OCI-LY3 (cell line): ENCODE measurements at regions not wholly inside any gene's neighbourhood (a gene's known extent, or its start where the extent isn't known, plus 50 kb on each side); places are given as distances from the start of the nearest gene placed in this dataset.
"Not testable (repeated sequence)": the region's sequence is repeated elsewhere in the genome, so short reads cannot be mapped to it uniquely, and the experiment has no call there.

Experiments used
- H2AFZ ChIP-seq: fragments of 200-600, 300-600 bp; shearing (Covaris generic); 2 replicates; pipeline ENCODE4 v1.6.0; 2014; ENCODE audit warnings: antibody characterized with exemption, low read depth, low read length
- H3K27ac ChIP-seq: fragments of 200-600, 300-600 bp; sonication (generic); 2 replicates; pipeline ENCODE4 v1.5.1; 2014; ENCODE audit warnings: mild to moderate bottlenecking, low read length, moderate library complexity, mixed read lengths
- H3K27me3 ChIP-seq: fragments of 200-600, 300-600 bp; sonication (generic); 2 replicates; pipeline ENCODE4 v1.6.1; 2014; ENCODE audit warnings: low read depth, low read length, mixed read lengths
- H3K36me3 ChIP-seq: fragments of 200-600, 300-600 bp; sonication (generic); replicated peaks from 2 replicates; pipeline ENCODE3; 2014; ENCODE audit warnings: low read depth, low read length, mixed read lengths
- H3K4me1 ChIP-seq: fragments of 300-600, 200-600 bp; sonication (generic); 2 replicates; pipeline ENCODE4 v1.6.1; 2014; ENCODE audit warnings: low read length, mixed read lengths
- H3K4me2 ChIP-seq: fragments of 200-600, 300-600 bp; sonication (generic); 2 replicates; pipeline ENCODE4 v1.6.1; 2014; ENCODE audit warnings: low read length, mixed read lengths
- H3K4me3 ChIP-seq: fragments of 300-600, 200-600 bp; sonication (generic); 2 replicates; pipeline ENCODE4 v1.5.1; 2014; ENCODE audit warnings: antibody characterized with exemption, mild to moderate bottlenecking, low read length, moderate library complexity
- H3K79me2 ChIP-seq: fragments of 300-600, 200-600 bp; shearing (Covaris generic); 2 replicates; pipeline ENCODE4 v1.6.1; 2014; ENCODE audit warnings: mild to moderate bottlenecking, low read length, mixed read lengths
- H3K9ac ChIP-seq: fragments of 300-600, 200-600 bp; shearing (Covaris generic); 2 replicates; pipeline ENCODE4 v1.6.0; 2014; ENCODE audit warnings: mild to moderate bottlenecking, low read length, moderate library complexity
- H3K9me3 ChIP-seq: fragments of 200-600, 300-600 bp; shearing (Covaris generic); 2 replicates; pipeline ENCODE4 v1.6.1; 2014; ENCODE audit warnings: low read length, mixed read lengths; ENCODE audit not compliant: insufficient read depth
- H4K20me1 ChIP-seq: fragments of 200-600, 300-600 bp; sonication (generic); 2 replicates; pipeline ENCODE4 v1.6.1; 2016; ENCODE audit warnings: low read length, mixed read lengths; ENCODE audit not compliant: insufficient read depth
- CTCF ChIP-seq: fragments of 200-600, 300-600 bp; sonication (generic); IDR thresholded peaks from 2 replicates; pipeline ENCODE4 v1.5.1; 2014; ENCODE audit warnings: antibody characterized with exemption, low read length, low read depth
- EZH2phosphoT487 ChIP-seq: fragments of 200-600 bp; shearing (Covaris generic); IDR thresholded peaks from 2 replicates; pipeline ENCODE4 v1.6.1; 2018; ENCODE audit warnings: antibody characterized with exemption, mixed run types, low read depth

- no peaks in the 10 kb centered on the region for H3K79me2 ChIP-seq
- no peaks in the 10 kb centered on the region for H3K36me3 ChIP-seq
- no peaks in the 10 kb centered on the region for H3K4me1 ChIP-seq
- H3K27ac ChIP-seq = no peak overlapping the region
- no peak overlapping the region for H3K4me2 ChIP-seq
- H3K27me3 ChIP-seq = no peaks in the 10 kb centered on the region
- H3K9me3 ChIP-seq = no peaks in the 10 kb centered on the region
- H3K4me3 ChIP-seq = no peak overlapping the region
- TF ChIP-seq EZH2phosphoT487 = no peak
- TF ChIP-seq CTCF = no peak
- H2AFZ ChIP-seq = no peak overlapping the region
- H4K20me1 ChIP-seq = no peaks in the 10 kb centered on the region
- no peak overlapping the region for H3K9ac ChIP-seq
Observed at GRCh38 chr1:171397851-171398469, 84.0 kb downstream of the FMO4 start.

- Histone ChIP-seq H4K20me1 (no peaks in the 10 kb centered on the region), H3K27me3 (no peaks in the 10 kb centered on the region), H3K4me1 (peaks cover 4% of the 10 kb centered on the region; the same call in 1 of the 2 replicates), H3K9ac (no peak overlapping the region), H3K4me2 (no peak overlapping the region), H3K36me3 (no peaks in the 10 kb centered on the region), H3K9me3 (no peaks in the 10 kb centered on the region), H3K4me3 (no peak overlapping the region), H2AFZ (0 out of 2 replicates have a peak overlapping the region, but pooled peaks have one; percentile 5), H3K27ac (no peak overlapping the region), H3K79me2 (no peaks in the 10 kb centered on the region)
- no peak for TF ChIP-seq EZH2phosphoT487
Observed at GRCh38 chr1:171403393-171403792, 81.9 kb upstream of the PRRC2C start.

- Histone ChIP-seq H3K79me2 (no peaks in the 10 kb centered on the region), H3K27me3 (no peaks in the 10 kb centered on the region), H3K4me3 (peak overlapping the region; percentile 81; the same call in 1 of the 2 replicates), H2AFZ (no peak overlapping the region), H3K4me2 (no peak overlapping the region), H3K27ac (no peak overlapping the region), H3K36me3 (no peaks in the 10 kb centered on the region), H4K20me1 (no peaks in the 10 kb centered on the region), H3K4me1 (peaks cover 4% of the 10 kb centered on the region; the same call in 1 of the 2 replicates), H3K9ac (no peak overlapping the region), H3K9me3 (no peaks in the 10 kb centered on the region)
- TF ChIP-seq EZH2phosphoT487 (no peak), CTCF (no peak)
Observed at GRCh38 chr1:171405391-171405714, 80.0 kb upstream of the PRRC2C start.

GRCh38 chr1:171413557-171413956, 71.8 kb upstream of the PRRC2C start:
- not testable (repeated sequence) for H3K27me3 ChIP-seq, H3K4me3 ChIP-seq, H3K4me1 ChIP-seq, H3K4me2 ChIP-seq, H3K79me2 ChIP-seq, H3K36me3 ChIP-seq, H2AFZ ChIP-seq, H3K9me3 ChIP-seq, H3K9ac ChIP-seq, H3K27ac ChIP-seq, H4K20me1 ChIP-seq

DNA sequence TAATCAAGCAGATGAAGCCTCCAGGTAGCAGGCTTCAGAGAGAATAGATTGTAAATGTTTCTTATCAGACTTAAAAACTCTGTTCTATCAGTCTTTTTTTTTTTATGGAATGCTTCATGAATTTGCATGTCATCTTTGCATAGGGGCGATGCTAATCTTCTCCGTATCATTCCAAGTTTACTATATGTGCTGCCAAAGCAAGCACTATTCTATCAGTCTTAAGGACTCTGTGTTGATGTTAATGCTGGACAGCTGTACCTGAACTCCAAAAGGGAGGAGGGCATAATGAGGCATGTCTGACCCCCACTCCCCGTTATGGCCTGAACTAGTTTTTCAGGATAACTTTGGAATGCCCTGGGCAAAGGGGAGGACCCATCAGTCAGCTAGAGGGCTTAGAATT, 66.8 kb upstream of the PRRC2C start:
- no peak overlapping the region for H2AFZ ChIP-seq
- H3K9ac ChIP-seq = no peak overlapping the region
- H3K27me3 ChIP-seq = peaks cover under 1% of the 10 kb centered on the region; the same call in 1 of the 2 replicates
- H3K36me3 ChIP-seq = no peaks in the 10 kb centered on the region
- H3K4me2 ChIP-seq = no peak overlapping the region
- H3K4me1 ChIP-seq = no peaks in the 10 kb centered on the region
- TF ChIP-seq EZH2phosphoT487 (no peak), CTCF (no peak)
- H3K4me3 ChIP-seq = no peak overlapping the region
- H3K27ac ChIP-seq = no peak overlapping the region
- H3K9me3 ChIP-seq = no peaks in the 10 kb centered on the region
- H4K20me1 ChIP-seq = no peaks in the 10 kb centered on the region
- H3K79me2 ChIP-seq = no peaks in the 10 kb centered on the region
